GM21447 (cell line): ENCODE measurements at regions not wholly inside any gene's neighbourhood (a gene's known extent, or its start where the extent isn't known, plus 50 kb on each side); places are given as distances from the start of the nearest gene placed in this dataset.
"Not testable (repeated sequence)": the region's sequence is repeated elsewhere in the genome, so short reads cannot be mapped to it uniquely, and the experiment has no call there.

Experiments used
- ATAC-seq: cut with Tn5 transposase; IDR thresholded peaks from one replicate; pipeline ENCODE4 v1.9.1; 2021; ENCODE audit not compliant: unreplicated experiment

- no peak for ATAC-seq
Observed at GRCh38 chr1:157410457-157410856, 141.9 kb downstream of the FCRL5 start.

DNA sequence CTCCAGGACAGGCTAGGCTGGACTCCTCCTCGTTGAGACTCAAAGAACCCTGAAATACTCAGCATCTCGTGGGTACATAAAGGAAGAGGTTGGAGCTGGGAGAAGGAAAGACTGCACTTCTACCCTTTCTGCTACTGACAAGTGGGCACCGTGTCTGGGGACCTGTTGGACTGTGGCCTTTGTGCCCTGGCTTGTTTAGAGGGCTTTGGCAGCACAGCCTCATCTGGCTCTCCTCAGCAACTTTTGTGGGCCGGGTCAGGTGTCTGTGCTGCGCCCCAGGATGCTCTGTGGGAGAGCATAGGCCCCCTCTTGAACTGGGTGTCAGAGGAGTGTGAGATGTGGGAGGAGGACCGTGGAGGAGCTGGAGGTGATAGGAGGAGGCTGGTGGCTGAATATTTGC, 142.4 kb downstream of the FCRL5 start:
- ATAC-seq = no peak

DNA sequence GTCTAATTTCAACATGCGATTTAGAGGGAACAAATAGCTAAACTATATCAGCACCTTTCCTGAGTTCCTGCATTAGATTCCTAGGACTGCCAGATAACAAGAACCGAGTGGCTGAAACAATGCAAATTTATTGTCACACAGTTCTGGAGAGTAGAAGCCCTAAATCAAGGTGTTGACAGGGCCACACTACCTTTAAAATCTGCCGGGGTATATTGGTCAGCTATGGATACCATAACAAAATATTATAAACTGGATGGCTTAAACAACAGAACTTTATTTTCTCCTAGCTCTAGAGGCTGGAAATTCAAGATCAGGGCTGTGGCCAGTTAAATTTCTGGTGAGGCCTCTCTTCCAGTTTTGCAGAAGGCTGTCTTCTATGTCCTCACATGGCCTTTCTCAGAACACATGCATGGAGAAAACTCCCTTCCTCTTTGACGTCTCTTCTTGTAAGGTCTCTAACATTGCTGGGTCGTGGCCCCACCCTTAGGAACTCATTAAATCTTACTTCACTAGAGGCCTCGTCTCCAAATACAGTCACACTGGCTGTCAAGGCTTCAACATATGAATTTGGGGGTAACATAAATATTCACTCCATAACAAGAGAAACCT, 144.3 kb downstream of the FCRL5 start:
- no peak for ATAC-seq

DNA sequence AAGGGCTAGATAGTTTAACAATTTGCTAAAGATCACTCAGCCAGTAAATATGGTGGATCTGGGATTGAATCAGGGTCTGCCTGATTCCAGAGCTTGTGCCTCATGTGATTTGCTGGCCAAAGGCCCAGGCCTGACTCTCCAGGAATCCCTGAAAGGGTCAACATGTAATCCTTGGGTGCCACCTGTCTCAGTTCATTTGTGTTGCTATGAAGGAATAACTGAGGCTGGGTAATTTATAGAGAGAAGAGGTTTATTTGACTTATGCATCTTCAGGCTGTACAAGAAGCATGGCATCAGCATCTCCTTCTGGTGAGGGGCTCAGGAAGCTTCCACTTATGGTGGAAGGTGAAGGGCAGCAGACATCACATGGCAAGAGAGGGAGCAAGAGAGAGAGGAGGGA, 144.9 kb downstream of the FCRL5 start:
- no peak for ATAC-seq

GRCh38 chr1:157405662-157406061, 146.7 kb downstream of the FCRL5 start:
- ATAC-seq = no peak

GRCh38 chr1:157404614-157405013, 147.7 kb downstream of the FCRL5 start:
- no peak for ATAC-seq

DNA sequence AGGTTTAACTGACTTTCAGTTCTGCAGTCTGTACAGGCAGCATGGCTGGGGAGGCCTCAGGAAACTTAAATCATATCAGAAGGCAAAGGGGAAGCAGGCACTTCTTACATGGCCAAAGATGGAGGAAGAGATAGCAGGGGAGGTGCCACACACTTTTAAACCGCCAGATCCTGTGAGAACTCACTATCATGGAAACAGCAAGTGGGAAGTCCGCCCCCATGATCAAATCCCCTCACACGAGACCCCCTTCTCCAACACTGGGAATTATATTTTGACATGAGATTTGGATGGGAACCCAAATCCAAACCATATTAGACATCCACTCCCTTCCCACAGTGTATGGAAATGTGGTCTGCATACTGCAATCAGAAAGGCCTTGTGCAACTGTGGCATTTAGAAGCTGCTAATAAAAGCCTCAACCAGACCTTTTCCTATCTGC, 148.2 kb downstream of the FCRL5 start:
- ATAC-seq = peak; percentile 35

- peak; percentile 39 for ATAC-seq
Observed at GRCh38 chr1:157403608-157404007, 148.7 kb downstream of the FCRL5 start.

GRCh38 chr1:157403203-157403602, 149.1 kb downstream of the FCRL5 start:
- peak; percentile 72 for ATAC-seq

DNA sequence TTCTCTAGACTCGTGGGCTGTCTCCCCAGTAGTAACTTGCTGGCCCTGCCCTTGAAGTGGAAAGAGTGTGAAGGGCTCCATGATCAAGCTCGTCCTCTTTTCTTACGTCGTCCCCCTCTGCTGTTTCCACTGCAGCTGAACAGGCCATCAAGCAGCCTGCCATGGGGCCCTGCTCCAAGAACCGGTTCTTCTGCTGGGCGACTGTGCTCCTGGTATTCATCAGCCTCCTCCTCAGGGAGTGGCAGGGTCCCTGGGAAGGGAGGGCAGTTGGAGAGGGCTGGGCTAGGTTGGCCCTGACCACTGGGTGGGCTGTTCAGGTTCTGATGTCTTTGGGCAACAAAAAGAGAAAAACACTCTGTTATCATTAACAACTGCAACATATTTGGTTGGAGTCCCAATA, 151.5 kb downstream of the FCRL5 start:
- ATAC-seq = no peak

GRCh38 chr1:157399984-157400382, 152.3 kb downstream of the FCRL5 start:
- ATAC-seq = no peak

DNA sequence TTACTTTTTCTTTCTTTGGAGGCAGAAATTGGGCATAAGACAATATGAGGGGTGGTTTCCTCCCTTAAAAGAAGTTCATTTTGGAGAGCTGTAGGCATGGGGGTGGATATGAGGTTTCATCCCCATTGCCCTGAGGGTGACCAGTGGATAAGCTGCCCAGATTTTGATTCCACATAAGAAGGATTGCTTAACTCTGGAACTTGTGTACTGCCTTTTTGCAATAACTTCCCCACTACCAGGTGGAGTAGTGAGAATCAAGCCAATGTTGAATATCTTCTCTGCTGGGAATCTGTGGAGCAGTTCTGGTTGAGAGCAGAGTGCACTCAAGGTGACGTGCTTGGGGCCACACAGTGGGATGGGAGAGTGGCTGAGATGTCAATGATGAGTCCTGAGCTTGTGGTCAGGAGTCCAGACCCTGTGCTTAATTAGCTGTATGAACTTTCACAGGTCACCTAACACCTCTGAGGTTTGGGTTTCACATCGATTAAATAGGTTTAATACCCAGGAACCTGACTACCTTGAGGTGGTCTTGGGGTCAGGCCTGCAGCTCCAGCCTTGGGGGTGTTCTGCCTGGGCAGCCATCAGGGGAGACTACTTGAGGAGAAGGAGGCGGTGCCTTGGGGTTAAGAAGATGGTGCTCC, 152.9 kb downstream of the FCRL5 start:
- no peak for ATAC-seq

DNA sequence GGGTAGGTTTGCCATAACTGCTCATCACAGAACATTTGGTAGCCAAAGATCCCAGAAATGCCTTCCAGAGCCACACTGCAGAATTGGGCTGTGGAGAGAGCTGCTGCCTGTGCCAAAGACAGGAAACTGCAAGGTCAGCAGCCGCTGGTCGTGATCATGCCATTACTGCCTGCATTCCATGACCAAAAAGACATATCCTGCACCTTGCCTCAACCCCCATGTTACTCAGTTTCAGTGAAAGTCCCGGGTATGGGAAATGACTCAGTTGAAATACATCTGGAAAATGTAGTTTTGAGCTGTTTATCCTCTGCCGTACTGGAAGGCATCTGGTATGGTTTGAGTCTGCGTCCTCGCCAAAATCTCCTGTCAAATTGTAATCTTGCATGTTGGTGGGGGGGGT, 161.7 kb downstream of the FCRL5 start:
- no peak for ATAC-seq

- no peak for ATAC-seq
Observed at GRCh38 chr1:157388057-157388456, 164.3 kb downstream of the FCRL5 start.

DNA sequence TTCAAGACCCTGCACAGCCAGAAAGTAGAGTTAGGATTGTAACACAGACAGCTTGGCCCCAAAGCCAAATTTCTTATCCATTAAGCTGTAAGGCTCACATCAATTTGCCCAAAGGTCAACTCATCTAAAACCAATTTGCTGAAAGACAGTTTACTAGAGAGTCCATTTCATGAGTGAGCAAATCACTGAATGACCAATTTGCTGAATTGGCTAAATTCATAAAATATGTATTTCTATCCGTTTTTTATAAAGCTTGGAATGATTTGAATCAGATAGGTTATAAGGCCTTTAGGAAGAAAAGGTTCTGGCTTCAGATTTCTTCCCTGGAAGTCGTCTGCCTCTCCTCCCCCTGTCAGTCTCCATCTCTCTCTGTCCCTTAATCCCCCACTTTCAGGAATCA, 168.1 kb downstream of the FCRL5 start:
- ATAC-seq = no peak

GRCh38 chr1:157382351-157382750, 170.0 kb downstream of the FCRL5 start:
- no peak for ATAC-seq

- no peak for ATAC-seq
Observed at GRCh38 chr1:157380523-157380922, 171.8 kb downstream of the FCRL5 start.

DNA sequence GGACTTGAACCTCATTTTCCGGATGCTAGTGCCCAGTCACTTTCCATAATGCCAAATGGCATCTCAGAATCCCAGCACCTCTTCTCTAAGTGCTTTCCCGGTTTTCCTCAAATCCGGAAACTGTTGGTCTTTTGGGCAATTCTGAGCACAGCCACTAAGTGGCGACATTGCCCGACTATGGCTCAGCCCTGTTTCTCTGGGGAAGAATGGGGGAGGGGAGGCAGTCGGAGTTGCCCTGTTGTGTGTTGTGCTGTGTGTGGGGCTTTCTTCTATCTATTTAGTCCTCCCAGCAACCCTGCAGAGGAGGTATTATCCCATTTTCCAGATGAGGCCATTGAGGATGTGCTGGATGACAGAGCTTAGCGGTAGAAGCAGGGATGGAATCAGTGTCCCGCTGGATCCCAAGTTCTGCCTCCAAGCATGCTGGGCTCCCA, 175.0 kb downstream of the FCRL5 start:
- ATAC-seq = not testable (repeated sequence)

DNA sequence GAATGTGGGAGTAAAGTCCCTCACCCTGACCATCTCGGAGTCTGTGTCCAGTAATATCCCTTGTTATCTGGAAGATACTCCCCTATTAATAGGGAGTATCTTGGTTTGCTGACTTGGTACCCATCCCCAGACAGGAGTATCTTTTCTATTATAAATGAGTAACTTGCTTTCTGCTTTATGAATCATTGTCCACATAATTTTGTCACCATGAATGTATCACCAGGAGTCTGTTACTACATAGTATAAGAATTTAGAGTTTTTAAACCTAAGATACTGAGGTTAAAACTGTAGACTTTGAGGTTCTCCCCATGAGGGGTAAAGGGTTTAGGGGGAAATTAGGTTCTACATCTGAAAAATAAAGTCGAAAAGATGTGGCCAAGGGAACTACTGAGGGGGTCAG, 175.6 kb downstream of the FCRL5 start:
- ATAC-seq = no peak

DNA sequence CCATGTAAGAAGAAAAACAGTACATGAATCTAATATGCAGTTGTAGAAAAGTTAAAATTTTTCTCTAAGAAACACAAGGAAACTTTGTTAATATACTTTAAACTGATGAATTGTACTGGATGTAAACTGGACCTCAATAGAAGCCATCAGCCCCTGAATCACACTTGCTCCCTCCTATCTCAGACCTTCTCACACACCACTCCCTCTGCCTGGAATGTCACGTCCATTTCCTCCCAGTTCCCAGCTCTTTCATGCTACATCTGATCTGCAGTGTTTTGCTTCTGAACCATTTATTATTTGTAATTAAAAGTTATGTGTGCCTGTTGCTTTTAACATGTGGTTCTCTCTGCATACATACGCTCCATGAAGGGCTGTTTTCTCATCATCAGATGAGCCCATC, 180.0 kb downstream of the FCRL5 start:
- ATAC-seq = not testable (repeated sequence)

DNA sequence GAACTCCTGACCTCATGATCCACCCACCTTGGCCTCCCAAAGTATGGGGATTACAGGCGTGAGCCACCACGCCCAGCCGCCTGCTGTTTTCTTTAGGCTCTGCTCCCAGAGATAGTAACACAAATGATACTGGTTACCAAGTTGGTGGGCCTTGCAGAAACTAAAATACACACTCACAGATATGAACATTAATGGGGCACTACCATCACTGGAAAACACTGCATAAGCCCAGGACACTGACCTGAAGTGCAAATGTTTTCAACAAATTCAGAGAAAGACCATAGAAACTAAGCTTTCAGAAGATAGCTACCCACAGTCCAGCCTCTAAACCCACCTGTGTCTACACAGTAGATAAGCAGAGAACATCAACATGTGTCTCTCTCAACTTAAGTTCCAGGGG, 180.5 kb downstream of the FCRL5 start:
- ATAC-seq = no peak

DNA sequence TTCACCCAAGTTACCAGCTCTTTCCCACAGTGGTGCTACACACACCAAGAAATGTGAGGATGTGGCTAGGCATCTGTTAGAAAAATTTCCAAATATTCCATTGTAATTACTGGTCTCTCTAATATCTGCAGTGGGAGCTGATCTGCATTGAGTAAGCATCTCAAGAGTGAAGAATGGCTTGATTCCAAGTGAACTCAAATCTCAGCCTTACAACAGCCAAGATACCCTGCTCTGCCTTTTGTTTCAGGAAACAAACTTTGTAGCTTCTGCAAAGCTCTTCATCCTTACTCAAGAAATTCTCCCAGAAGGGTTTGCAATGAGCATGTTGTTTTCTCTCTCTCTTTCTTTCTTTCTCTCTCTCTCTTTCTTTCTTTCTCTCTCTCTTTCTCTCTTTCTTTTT, 181.1 kb downstream of the FCRL5 start:
- no peak for ATAC-seq

DNA sequence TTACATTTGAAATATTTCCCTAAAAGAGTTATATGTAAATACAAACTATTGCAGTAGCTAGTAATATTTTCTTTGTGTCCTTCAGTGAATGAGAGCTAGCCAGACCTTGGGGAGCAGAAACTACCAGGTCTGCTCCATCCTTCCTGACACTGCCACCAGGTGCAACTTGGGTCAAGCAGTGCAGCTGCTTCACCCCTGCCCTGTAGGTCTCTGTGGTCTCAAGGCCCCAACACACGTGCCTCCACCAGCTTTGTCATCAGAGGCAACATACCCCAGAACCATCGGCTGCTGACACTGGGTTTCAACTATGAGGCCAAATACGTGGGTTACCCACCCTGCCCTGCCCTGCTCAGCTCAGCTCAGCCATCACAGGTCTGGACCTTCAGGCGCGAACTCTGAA, 181.6 kb downstream of the FCRL5 start:
- ATAC-seq = no peak
